DND-41 (cell line): ENCODE measurements at regions not wholly inside any gene's neighbourhood (a gene's known extent, or its start where the extent isn't known, plus 50 kb on each side); places are given as distances from the start of the nearest gene placed in this dataset.

Experiments used
- ATAC-seq: fragments of 200-7000 bp; cut with Tn5 transposase; 3 replicates; pipeline ENCODE4 v1.9.1; 2021; ENCODE audit warnings: low read depth; ENCODE audit not compliant: insufficient read depth
- DNase-seq: peaks from one replicate; pipeline ENCODE4 v3.0.0-alpha.2; 2020
- H2AFZ ChIP-seq: 2 replicates; pipeline ENCODE4 v1.6.0; 2012; ENCODE audit warnings: low read depth, low read length
- H3K27ac ChIP-seq: 2 replicates; pipeline ENCODE4 v1.5.1; 2012; ENCODE audit warnings: low read length, inconsistent platforms
- H3K27me3 ChIP-seq: fragments of 200-600 bp; sonication (generic); 2 replicates; pipeline ENCODE4 v1.6.0; 2012; ENCODE audit warnings: low read length, mild to moderate bottlenecking, inconsistent platforms; ENCODE audit not compliant: insufficient read depth, poor library complexity
- H3K36me3 ChIP-seq: 2 replicates; pipeline ENCODE4 v1.5.1; 2012; ENCODE audit warnings: low read length, inconsistent platforms; ENCODE audit not compliant: insufficient read depth
- H3K4me1 ChIP-seq: 2 replicates; pipeline ENCODE4 v1.5.1; 2012; ENCODE audit warnings: mild to moderate bottlenecking, low read length; ENCODE audit not compliant: insufficient read depth
- H3K4me2 ChIP-seq: 2 replicates; pipeline ENCODE4 v1.6.0; 2012; ENCODE audit warnings: mild to moderate bottlenecking, moderate library complexity, low read length, inconsistent platforms; ENCODE audit not compliant: insufficient read depth
- H3K4me3 ChIP-seq, 2 experiments: fragments of 200-600 bp in 1 of 2; shearing (Covaris generic) in 1 of 2; 2 replicates each; pipeline ENCODE4 v1.5.1; 2012 to 2016; ENCODE audit warnings: inconsistent platforms in 2 of 2, low read length in 2 of 2, mild to moderate bottlenecking in 2 of 2, low read depth in 1 of 2, moderate library complexity in 1 of 2
- H3K79me2 ChIP-seq: 2 replicates; pipeline ENCODE4 v1.6.0; 2012; ENCODE audit warnings: low read length, inconsistent platforms; ENCODE audit not compliant: insufficient read depth
- H3K9ac ChIP-seq: 2 replicates; pipeline ENCODE4 v1.6.0; 2012; ENCODE audit warnings: low read depth, mild to moderate bottlenecking, inconsistent platforms, low read length, moderate library complexity
- H3K9me3 ChIP-seq: 2 replicates; pipeline ENCODE4 v1.5.1; 2012; ENCODE audit warnings: low read length, moderate library complexity, mild to moderate bottlenecking, inconsistent platforms; ENCODE audit not compliant: insufficient read depth, severe bottlenecking
- H4K20me1 ChIP-seq: 2 replicates; pipeline ENCODE4 v1.6.0; 2012; ENCODE audit warnings: low read length; ENCODE audit not compliant: insufficient read depth
- EZH2 ChIP-seq: IDR thresholded peaks from 3 replicates; pipeline ENCODE4 v1.6.1; 2012; ENCODE audit warnings: borderline replicate concordance, low read depth, mild to moderate bottlenecking, moderate library complexity, low read length, inconsistent platforms; ENCODE audit not compliant: severe bottlenecking
- TF ChIP-seq, protein P1 (sequence below): IDR thresholded peaks from 2 replicates; pipeline ENCODE4 v1.5.1; 2012; ENCODE audit warnings: borderline replicate concordance, low read length, moderate library complexity, mild to moderate bottlenecking; ENCODE audit not compliant: poor library complexity, severe bottlenecking; ENCODE audit errors: extremely low read depth

- DNase-seq, result no peak
- no peaks in the 10 kb centered on the region for H3K79me2 ChIP-seq
- H3K9me3 ChIP-seq, result no peaks in the 10 kb centered on the region
- H3K27ac ChIP-seq, result no peak overlapping the region
- no peaks in the 10 kb centered on the region for H4K20me1 ChIP-seq
- H3K4me1 ChIP-seq, result no peaks in the 10 kb centered on the region
- H3K36me3 ChIP-seq, result no peaks in the 10 kb centered on the region
- ATAC-seq, result no peak
- H3K9ac ChIP-seq, result no peak overlapping the region
- H3K4me3 ChIP-seq, result no peak overlapping the region
- H3K4me2 ChIP-seq, result no peak overlapping the region
- no peak overlapping the region for H2AFZ ChIP-seq
- TF ChIP-seq, protein P1, sequence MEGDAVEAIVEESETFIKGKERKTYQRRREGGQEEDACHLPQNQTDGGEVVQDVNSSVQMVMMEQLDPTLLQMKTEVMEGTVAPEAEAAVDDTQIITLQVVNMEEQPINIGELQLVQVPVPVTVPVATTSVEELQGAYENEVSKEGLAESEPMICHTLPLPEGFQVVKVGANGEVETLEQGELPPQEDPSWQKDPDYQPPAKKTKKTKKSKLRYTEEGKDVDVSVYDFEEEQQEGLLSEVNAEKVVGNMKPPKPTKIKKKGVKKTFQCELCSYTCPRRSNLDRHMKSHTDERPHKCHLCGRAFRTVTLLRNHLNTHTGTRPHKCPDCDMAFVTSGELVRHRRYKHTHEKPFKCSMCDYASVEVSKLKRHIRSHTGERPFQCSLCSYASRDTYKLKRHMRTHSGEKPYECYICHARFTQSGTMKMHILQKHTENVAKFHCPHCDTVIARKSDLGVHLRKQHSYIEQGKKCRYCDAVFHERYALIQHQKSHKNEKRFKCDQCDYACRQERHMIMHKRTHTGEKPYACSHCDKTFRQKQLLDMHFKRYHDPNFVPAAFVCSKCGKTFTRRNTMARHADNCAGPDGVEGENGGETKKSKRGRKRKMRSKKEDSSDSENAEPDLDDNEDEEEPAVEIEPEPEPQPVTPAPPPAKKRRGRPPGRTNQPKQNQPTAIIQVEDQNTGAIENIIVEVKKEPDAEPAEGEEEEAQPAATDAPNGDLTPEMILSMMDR, result no peak
- TF ChIP-seq EZH2, result no peak
- no peaks in the 10 kb centered on the region for H3K27me3 ChIP-seq
These were observed 608.2 kb downstream of the EPHA4 start for GRCh38 chr2:220963930-220964329.

- no peaks in the 10 kb centered on the region for H4K20me1 ChIP-seq
- DNase-seq (no peak), ATAC-seq (no peak)
- no peak overlapping the region for H2AFZ ChIP-seq
- no peak overlapping the region for H3K9ac ChIP-seq
- no peak overlapping the region for H3K27ac ChIP-seq
- no peaks in the 10 kb centered on the region for H3K4me1 ChIP-seq
- no peak overlapping the region for H3K4me3 ChIP-seq
- no peaks in the 10 kb centered on the region for H3K36me3 ChIP-seq
- H3K79me2 ChIP-seq, result no peaks in the 10 kb centered on the region
- H3K27me3 ChIP-seq, result no peaks in the 10 kb centered on the region
- H3K4me2 ChIP-seq, result no peak overlapping the region
- TF ChIP-seq EZH2, result no peak
- TF ChIP-seq, protein P1, result no peak
- no peaks in the 10 kb centered on the region for H3K9me3 ChIP-seq
These were observed 605.5 kb downstream of the EPHA4 start for GRCh38 chr2:220966636-220967035.

DNA sequence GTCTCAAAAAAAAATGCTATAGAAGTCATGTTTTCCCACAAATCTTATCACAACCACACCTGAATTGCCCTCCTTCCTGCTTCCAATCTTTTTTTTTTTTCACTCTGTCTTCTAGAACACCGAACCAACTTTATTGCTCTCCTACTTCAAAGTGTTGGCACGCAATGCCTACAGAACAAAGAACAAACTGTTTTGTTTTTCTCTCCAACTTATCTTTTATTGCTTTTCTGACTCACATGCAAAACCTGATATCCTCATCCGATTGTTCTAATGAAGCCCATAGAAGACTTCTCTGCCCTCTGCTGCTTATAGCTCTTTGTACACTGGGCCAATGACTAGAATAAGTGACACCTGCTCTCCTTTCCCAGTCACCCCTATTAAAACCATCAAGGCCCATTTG, 602.8 kb downstream of the EPHA4 start:
- Histone ChIP-seq H2AFZ (no peak overlapping the region), H3K4me2 (no peak overlapping the region), H4K20me1 (no peaks in the 10 kb centered on the region), H3K36me3 (no peaks in the 10 kb centered on the region), H3K27me3 (no peaks in the 10 kb centered on the region), H3K27ac (no peak overlapping the region), H3K4me3 (no peak overlapping the region), H3K79me2 (no peaks in the 10 kb centered on the region), H3K9me3 (no peaks in the 10 kb centered on the region), H3K9ac (no peak overlapping the region), H3K4me1 (no peaks in the 10 kb centered on the region)
- no peak for DNase-seq
- no peak for ATAC-seq
- TF ChIP-seq, protein P1, result no peak
- no peak for TF ChIP-seq EZH2

DNA sequence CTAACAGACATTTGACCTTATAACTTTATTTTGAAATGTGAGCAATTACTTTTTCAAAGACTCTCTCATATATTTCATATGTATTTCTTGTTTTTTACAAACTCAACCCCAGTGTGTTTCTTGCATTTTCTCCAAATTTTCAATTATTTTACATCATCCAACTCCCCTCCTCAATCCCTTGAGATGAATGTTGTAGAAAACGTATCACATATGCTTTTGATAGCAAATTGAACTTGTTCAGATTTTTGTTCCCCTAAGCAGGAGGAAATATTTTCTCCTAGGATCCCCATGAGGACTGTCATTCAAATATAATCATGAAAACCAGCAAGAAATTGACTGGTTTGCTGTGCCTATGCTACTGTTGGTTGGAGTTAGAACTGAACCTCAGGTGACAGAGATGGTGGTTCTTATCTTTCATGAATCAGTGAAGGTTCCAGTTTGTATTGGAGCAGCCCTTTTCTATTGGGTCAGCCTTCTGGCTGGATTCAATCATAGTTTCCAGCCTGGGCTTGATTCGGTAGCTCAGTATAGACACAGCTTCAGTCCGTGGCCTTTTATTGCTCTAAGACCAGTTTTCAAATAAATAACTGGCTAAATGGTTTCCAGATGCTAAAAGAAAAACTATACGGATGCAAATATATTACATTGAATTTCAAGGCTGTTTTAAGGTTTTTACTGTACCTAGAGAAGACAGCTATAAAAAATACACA, 591.0 kb downstream of the EPHA4 start:
- H3K36me3 ChIP-seq, result no peaks in the 10 kb centered on the region
- no peak overlapping the region for H2AFZ ChIP-seq
- DNase-seq (no peak), ATAC-seq (no peak)
- H3K9me3 ChIP-seq, result no peaks in the 10 kb centered on the region
- H3K9ac ChIP-seq, result no peak overlapping the region
- no peak overlapping the region for H3K4me3 ChIP-seq
- H3K27ac ChIP-seq, result no peak overlapping the region
- H3K79me2 ChIP-seq, result no peaks in the 10 kb centered on the region
- TF ChIP-seq, protein P1, result no peak
- TF ChIP-seq EZH2, result no peak
- H3K27me3 ChIP-seq, result no peaks in the 10 kb centered on the region
- H3K4me2 ChIP-seq, result no peak overlapping the region
- H4K20me1 ChIP-seq, result no peaks in the 10 kb centered on the region
- no peaks in the 10 kb centered on the region for H3K4me1 ChIP-seq
